Panc1 (cell line): ENCODE measurements at regions not wholly inside any gene's neighbourhood (a gene's known extent, or its start where the extent isn't known, plus 50 kb on each side); places are given as distances from the start of the nearest gene placed in this dataset.

Experiments used
- ATAC-seq: fragments of 200-7000 bp; cut with Tn5 transposase; 2 replicates; pipeline ENCODE4 v1.9.1; 2020; ENCODE audit warnings: mild to moderate bottlenecking, moderate library complexity
- BruUV-seq: library from RNA; stranded (reverse); fragments of 400-500 nt; replicated peaks from 2 replicates; lab custom pipeline; 2021; lab: Mats Ljungman, UMichigan
- CTCF ChIA-PET: fragments of 300-600 bp; sonication (Branson Sonifier 250); formaldehyde crosslinking; loops from one replicate; lab custom pipeline; 2022; ENCODE audit warnings: antibody characterized with exemption; lab: Charles Lee
- POLR2A ChIA-PET: fragments of 300-600 bp; sonication (Branson Sonifier 250); formaldehyde crosslinking; loops from one replicate; lab custom pipeline; 2022; ENCODE audit warnings: antibody characterized with exemption; lab: Charles Lee
- DNase-seq: peaks from one replicate; pipeline ENCODE4 v3.0.0-alpha.2; 2010; ENCODE audit warnings: low read depth, low spot score
- H3K27ac ChIP-seq: 2 replicates; pipeline ENCODE4 v1.5.1; 2011; ENCODE audit warnings: mild to moderate bottlenecking, low read length, inconsistent platforms
- H3K27me3 ChIP-seq: fragments of 200-500 bp; sonication (Bioruptor generic); 2 replicates; pipeline ENCODE4 v1.6.0; 2014; ENCODE audit warnings: low read length, inconsistent platforms; ENCODE audit not compliant: control insufficient read depth, insufficient read depth
- H3K36me3 ChIP-seq: fragments of 200-500 bp; sonication (Bioruptor generic); 2 replicates; pipeline ENCODE4 v1.5.1; 2014; ENCODE audit warnings: inconsistent platforms, mild to moderate bottlenecking, low read length, moderate library complexity; ENCODE audit not compliant: control insufficient read depth, insufficient read depth
- H3K4me1 ChIP-seq: 2 replicates; pipeline ENCODE4 v1.5.1; 2011; ENCODE audit warnings: inconsistent platforms, mild to moderate bottlenecking, low read length, moderate library complexity; ENCODE audit not compliant: control insufficient read depth, insufficient read depth
- H3K4me3 ChIP-seq, 2 experiments: 2 replicates each; pipeline ENCODE4 v1.5.1; 2011 to 2012; ENCODE audit warnings: low read depth in 2 of 2, low read length in 2 of 2, mild to moderate bottlenecking in 2 of 2, inconsistent platforms in 1 of 2, moderate library complexity in 1 of 2
- H3K9me3 ChIP-seq: fragments of 200-500 bp; sonication (Bioruptor generic); 2 replicates; pipeline ENCODE4 v1.5.1; 2014; ENCODE audit warnings: low read depth, mild to moderate bottlenecking, inconsistent platforms, low read length, moderate library complexity; ENCODE audit not compliant: control insufficient read depth, insufficient read depth
- CTCF ChIP-seq: fragments of 450-650 bp; IDR thresholded peaks from 2 replicates; pipeline ENCODE4 v1.5.1; 2017; ENCODE audit warnings: mild to moderate bottlenecking
- POLR2AphosphoS5 ChIP-seq: IDR thresholded peaks from 2 replicates; pipeline ENCODE4 v1.6.1; 2012; ENCODE audit warnings: mild to moderate bottlenecking, low read depth, low read length, moderate library complexity
- REST ChIP-seq, 2 experiments: IDR thresholded peaks; 2 replicates each; pipeline ENCODE4 v1.6.1; 2011 to 2012; ENCODE audit warnings: low read depth in 2 of 2, control low read depth in 1 of 2, low read length in 1 of 2, mild to moderate bottlenecking in 1 of 2, moderate library complexity in 1 of 2; ENCODE audit not compliant: insufficient read depth in 1 of 2
- SIN3A ChIP-seq: IDR thresholded peaks from 2 replicates; pipeline ENCODE4 v1.6.1; 2012; ENCODE audit warnings: low read depth, mild to moderate bottlenecking, low read length, moderate library complexity, borderline replicate concordance; ENCODE audit not compliant: insufficient read depth
- TCF7L2 ChIP-seq: IDR thresholded peaks from 2 replicates; pipeline ENCODE4 v1.6.1; 2011; ENCODE audit warnings: mild to moderate bottlenecking, low read depth, low read length, inconsistent platforms
- in situ Hi-C: cut with HindIII; loops from 2 replicates; pipeline ENCODE4 v1.10.0; 2016; ENCODE audit warnings: low sequenced_read_pairs, low pct_unique_long_range_greater_than_20kb
- intact Hi-C: fragments of 100-400 bp; cut with micrococcal nuclease; formaldehyde crosslinking; loops from one replicate; pipeline ENCODE4 v1.10.0; 2022; ENCODE audit not compliant: unreplicated experiment

- TF ChIP-seq CTCF (no peak), TCF7L2 (no peak), POLR2AphosphoS5 (no peak), REST (IDR thresholded peaks at IDR 0.05; ENCODE audit: insufficient read depth in 1 of 2, low read depth in 2 of 2, low read length in 1 of 2) (no peak), SIN3A (no peak)
- Histone ChIP-seq H3K27me3 (peaks cover 4% of the 10 kb centered on the region; the same call in 1 of the 2 replicates), H3K4me1 (no peaks in the 10 kb centered on the region), H3K36me3 (no peaks in the 10 kb centered on the region), H3K4me3 (no peak overlapping the region), H3K27ac (no peak overlapping the region), H3K9me3 (no peaks in the 10 kb centered on the region)
- ChIA-PET CTCF (no interaction called here), POLR2A (no interaction called here)
- no peak for DNase-seq
- no TSS peak for BruUV-seq
- intact Hi-C loops: no loop called here
- in situ Hi-C loops: no loop called here
- peak; percentile 53; the same call in 1 of the 2 replicates for ATAC-seq
Observed at GRCh38 chr7:132004529-132004928, 448.1 kb upstream of the PODXL start.

- in situ Hi-C loops: no loop called here
- intact Hi-C loops: no loop called here
- Histone ChIP-seq H3K4me1 (no peaks in the 10 kb centered on the region), H3K36me3 (no peaks in the 10 kb centered on the region), H3K9me3 (no peaks in the 10 kb centered on the region), H3K27ac (no peak overlapping the region), H3K27me3 (peaks cover 4% of the 10 kb centered on the region; the same call in 1 of the 2 replicates), H3K4me3 (no peak overlapping the region)
- DNase-seq: no peak
- ChIA-PET CTCF (no interaction called here), POLR2A (no interaction called here)
- no TSS peak for BruUV-seq
- ATAC-seq: no peak
- TF ChIP-seq CTCF: no peak
- TF ChIP-seq TCF7L2: no peak
- TF ChIP-seq POLR2AphosphoS5: no peak
- TF ChIP-seq SIN3A: no peak
- no peak for TF ChIP-seq REST (IDR thresholded peaks at IDR 0.05; ENCODE audit: insufficient read depth in 1 of 2, low read depth in 2 of 2, low read length in 1 of 2)
Observed at GRCh38 chr7:132002343-132002968, 446.0 kb upstream of the PODXL start.
